Thyroid gland (tissue), 4 donors: ENCODE measurements at regions not wholly inside any gene's neighbourhood (a gene's known extent, or its start where the extent isn't known, plus 50 kb on each side); places are given as distances from the start of the nearest gene placed in this dataset.

Experiments
- DNase-seq, 2 donors: peaks; one replicate each; pipeline ENCODE4 v3.0.0-alpha.2; 2019
- H3K27ac ChIP-seq, 3 donors: fragments of 200-600 bp; sonication (generic); 1 replicate in 2 of 3; 2 replicates in 1 of 3; pipeline ENCODE4 v1.5.1; 2016 to 2019; ENCODE audit warnings: mild to moderate bottlenecking in 1 of 3, moderate library complexity in 1 of 3
- H3K27me3 ChIP-seq: fragments of 200-600 bp; sonication (generic); one replicate; pipeline ENCODE4 v1.5.1; 2019
- H3K36me3 ChIP-seq, 2 donors: fragments of 200-600 bp; sonication (generic); one replicate each; pipeline ENCODE4 v1.5.1; 2016 to 2019
- H3K4me1 ChIP-seq, 2 donors: fragments of 200-600 bp; sonication (generic); one replicate each; pipeline ENCODE4 v1.5.1; 2017 to 2019
- H3K4me3 ChIP-seq, 3 donors: fragments of 200-600 bp; sonication (generic); replicated peaks in 1 of 3; 1 replicate in 2 of 3; 2 replicates in 1 of 3; pipeline ENCODE4 v1.5.1; 2016; ENCODE audit warnings: mild to moderate bottlenecking in 1 of 3
- H3K9me3 ChIP-seq: fragments of 200-600 bp; sonication (generic); one replicate; pipeline ENCODE4 v1.5.1; 2017
- CTCF ChIP-seq, 6 experiments: fragments of 200-600 bp in 3 of 6; fragments of 450-650 bp in 3 of 6; sonication (generic) in 3 of 6; IDR thresholded peaks; one replicate each; pipeline ENCODE4 v1.5.1; 2016 to 2019; ENCODE audit warnings: antibody characterized with exemption in 6 of 6, mild to moderate bottlenecking in 2 of 6, inconsistent platforms in 1 of 6, moderate library complexity in 1 of 6
- POLR2A ChIP-seq, 2 donors: fragments of 450-650 bp; IDR thresholded peaks; one replicate each; pipeline ENCODE4 v1.6.1; 2017; ENCODE audit warnings: antibody characterized with exemption in 2 of 2, mild to moderate bottlenecking in 2 of 2, moderate library complexity in 1 of 2
- WGBS, 2 donors: methylation state at CpG; one replicate each; pipeline ENCODE4 v1.1.5; 2017; 5-methylcytosine and 5-hydroxymethylcytosine counted together
- intact Hi-C: fragments of 100-400 bp; cut with DNase I; formaldehyde crosslinking; loops from one replicate; pipeline ENCODE4 v1.15.1; 2023

- DNase-seq = no peak
- WGBS, 2 donors = 90 to 99% methylated on average over 4 of the region's 4 CpGs
- H3K9me3 ChIP-seq = no peaks in the 10 kb centered on the region
- H3K36me3 ChIP-seq = no peaks in the 10 kb centered on the region
- TF ChIP-seq POLR2A (IDR thresholded peaks at IDR 0.05) (no peak), CTCF (IDR thresholded peaks at IDR 0.05) (no peak)
- H3K27ac ChIP-seq = no peak overlapping the region
- no peaks in the 10 kb centered on the region for H3K27me3 ChIP-seq
- H3K4me3 ChIP-seq = no peak overlapping the region
- intact Hi-C loops = no loop called here
- H3K4me1 ChIP-seq = no peaks in the 10 kb centered on the region
Observed at GRCh38 chr18:24548583-24548982, 88.1 kb downstream of the HRH4 start.

GRCh38 chr18:24552218-24552617 lies 91.8 kb downstream of the HRH4 start:
- intact Hi-C loops = no loop called here
- Histone ChIP-seq H3K36me3 (no peaks in the 10 kb centered on the region), H3K4me3 (no peak overlapping the region), H3K4me1 (no peaks in the 10 kb centered on the region), H3K9me3 (no peaks in the 10 kb centered on the region), H3K27ac (no peak overlapping the region), H3K27me3 (no peaks in the 10 kb centered on the region)
- TF ChIP-seq CTCF (IDR thresholded peaks at IDR 0.05) (no peak), POLR2A (IDR thresholded peaks at IDR 0.05) (no peak)
- 45 to 46% methylated on average over 4 of the region's 4 CpGs for WGBS, 2 donors
- peak; percentile 5 to 33 for DNase-seq

- WGBS, 2 donors = 54 to 61% methylated on average over 6 of the region's 6 CpGs
- Histone ChIP-seq H3K27me3 (no peaks in the 10 kb centered on the region), H3K4me1 (no peaks in the 10 kb centered on the region), H3K4me3 (no peak overlapping the region), H3K27ac (no peak overlapping the region), H3K9me3 (no peaks in the 10 kb centered on the region), H3K36me3 (no peaks in the 10 kb centered on the region)
- no peak for DNase-seq
- intact Hi-C loops = no loop called here
- TF ChIP-seq CTCF (IDR thresholded peaks at IDR 0.05) (no peak), POLR2A (IDR thresholded peaks at IDR 0.05) (no peak)
Observed at GRCh38 chr18:24553571-24554285, 93.3 kb downstream of the HRH4 start.

GRCh38 chr18:24558403-24558802 lies 98.0 kb downstream of the HRH4 start:
- WGBS, 2 donors = 78 to 79% methylated on average over 7 of the region's 7 CpGs
- TF ChIP-seq POLR2A (IDR thresholded peaks at IDR 0.05) = no peak
- no peak for TF ChIP-seq CTCF (IDR thresholded peaks at IDR 0.05)
- intact Hi-C loops = no loop called here
- Histone ChIP-seq H3K4me1 (no peaks in the 10 kb centered on the region), H3K27me3 (no peaks in the 10 kb centered on the region), H3K36me3 (no peaks in the 10 kb centered on the region), H3K4me3 (no peak overlapping the region), H3K9me3 (no peaks in the 10 kb centered on the region), H3K27ac (no peak overlapping the region)
- no peak for DNase-seq

GRCh38 chr18:24559526-24559925 lies 99.1 kb downstream of the HRH4 start:
- Histone ChIP-seq H3K4me1 (no peaks in the 10 kb centered on the region), H3K4me3 (no peak overlapping the region), H3K27ac (no peak overlapping the region), H3K36me3 (no peaks in the 10 kb centered on the region), H3K9me3 (no peaks in the 10 kb centered on the region), H3K27me3 (no peaks in the 10 kb centered on the region)
- WGBS, 2 donors = 46 to 48% methylated on average over 4 of the region's 4 CpGs
- TF ChIP-seq CTCF (IDR thresholded peaks at IDR 0.05) = no peak
- TF ChIP-seq POLR2A (IDR thresholded peaks at IDR 0.05) = no peak
- intact Hi-C loops = no loop called here
- no peak for DNase-seq
